DMS 273 treated with DMSO at 0.1 percent for 48 hours (cell line): ENCODE measurements at regions not wholly inside any gene's neighbourhood (a gene's known extent, or its start where the extent isn't known, plus 50 kb on each side); places are given as distances from the start of the nearest gene placed in this dataset.
"Not testable (repeated sequence)": the region's sequence is repeated elsewhere in the genome, so short reads cannot be mapped to it uniquely, and the experiment has no call there.

Experiments
- DNase-seq: peaks from one replicate; lab custom pipeline; 2025; lab: John Stamatoyannopoulos, UW

DNA sequence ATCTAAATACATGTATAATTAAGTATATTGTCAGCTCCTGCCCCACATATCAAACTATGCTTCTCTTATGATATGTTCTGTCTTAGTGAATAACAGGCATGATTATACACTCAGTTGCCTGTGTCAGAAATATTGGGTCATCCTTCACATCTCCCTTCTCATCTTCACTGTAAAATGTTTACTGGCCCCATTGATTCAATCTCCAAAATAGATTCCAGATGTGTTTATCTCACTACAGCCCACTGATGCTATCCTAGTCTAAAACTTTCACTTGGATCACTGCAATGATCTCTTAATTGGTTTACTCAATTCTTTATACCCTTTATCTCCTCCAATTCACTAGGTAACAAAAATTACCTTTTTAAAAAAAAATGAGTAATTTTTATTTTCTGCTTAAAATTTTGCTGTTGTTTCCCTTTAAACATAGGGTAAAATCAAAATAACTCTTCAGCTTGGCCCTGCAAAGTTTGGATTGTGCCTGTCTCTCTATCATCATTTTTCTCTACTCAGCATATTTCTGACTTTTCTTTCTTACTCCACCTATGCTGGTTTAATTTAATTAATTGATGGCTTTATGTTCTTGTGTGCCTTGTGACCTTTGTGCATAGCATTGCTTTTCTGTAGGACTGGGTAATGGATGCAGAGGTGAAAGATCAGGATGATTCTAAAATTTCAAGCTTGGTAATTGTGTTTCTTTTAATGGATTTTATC, 233.9 kb upstream of the FOXP2 start:
- no peak for DNase-seq

DNA sequence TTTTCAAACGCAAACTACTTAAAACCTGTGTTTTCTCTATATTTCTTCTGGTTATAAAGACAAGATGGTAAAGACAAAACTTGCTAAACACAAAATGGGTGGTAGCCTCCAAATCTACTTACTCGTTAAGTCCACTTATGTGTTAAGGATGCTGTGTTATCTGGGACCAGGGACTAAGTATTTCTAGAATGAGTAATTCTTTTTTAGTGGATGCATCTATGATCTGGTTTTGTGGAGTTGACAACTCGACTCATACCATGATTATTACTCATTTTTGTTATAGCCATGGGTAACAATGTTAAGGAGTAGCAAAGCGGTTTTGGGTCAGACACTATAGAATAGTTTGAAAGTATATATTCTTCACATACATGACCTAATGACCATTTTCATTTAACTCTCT, 239.5 kb upstream of the FOXP2 start:
- no peak for DNase-seq

DNA sequence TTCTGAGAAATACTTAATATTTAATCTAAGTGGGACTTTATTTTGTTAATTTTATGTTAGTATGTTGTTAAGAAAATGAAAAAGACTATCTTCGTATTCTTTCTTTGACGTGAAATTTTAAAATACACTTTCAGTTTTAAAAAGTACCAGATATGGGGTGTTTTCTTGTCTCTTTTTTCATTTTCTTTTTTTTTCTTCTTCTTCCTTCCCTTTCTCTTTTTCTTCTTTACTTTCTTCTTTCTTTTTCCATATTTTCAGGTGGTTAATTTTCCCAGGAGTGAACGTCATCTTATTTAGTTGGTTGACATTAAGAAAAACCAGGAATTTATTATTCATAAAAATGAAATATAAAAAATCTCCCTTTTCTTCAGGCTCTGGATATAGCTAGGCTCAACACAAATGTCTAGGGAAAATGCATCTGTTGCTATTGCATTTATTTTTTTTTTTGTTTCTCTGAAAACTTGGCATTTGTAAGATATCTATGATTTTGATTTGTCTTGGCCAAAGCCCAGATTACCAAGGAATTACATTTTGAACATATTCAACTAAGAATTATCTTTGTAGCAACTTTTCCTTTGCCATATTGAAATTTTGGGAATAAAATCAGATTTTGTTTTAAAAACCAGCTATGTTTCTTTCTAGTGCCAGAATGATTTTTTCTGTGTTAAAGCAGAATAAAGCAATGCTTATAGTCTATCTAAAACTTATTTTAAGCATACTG, 241.3 kb upstream of the FOXP2 start:
- no peak for DNase-seq

DNA sequence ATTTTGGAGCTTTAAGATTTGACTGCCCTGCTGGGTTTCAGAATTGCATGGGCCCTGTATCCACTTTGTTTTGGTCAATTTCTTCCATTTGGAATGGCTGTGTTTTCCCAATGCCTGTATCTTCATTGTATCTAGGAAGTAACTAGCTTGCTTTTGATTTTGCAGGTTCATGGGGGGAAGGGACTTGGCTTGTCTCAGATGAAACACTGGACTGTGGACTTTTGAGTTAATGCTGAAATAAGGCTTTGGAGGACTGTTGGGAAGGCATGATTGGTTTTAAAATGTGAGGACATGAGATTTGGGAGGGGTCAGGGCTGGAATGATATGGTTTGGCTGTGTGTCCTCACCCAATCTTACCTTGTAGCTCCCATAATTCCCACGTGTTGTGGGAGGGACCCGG, 245.2 kb upstream of the FOXP2 start:
- DNase-seq = not testable (repeated sequence)

DNA sequence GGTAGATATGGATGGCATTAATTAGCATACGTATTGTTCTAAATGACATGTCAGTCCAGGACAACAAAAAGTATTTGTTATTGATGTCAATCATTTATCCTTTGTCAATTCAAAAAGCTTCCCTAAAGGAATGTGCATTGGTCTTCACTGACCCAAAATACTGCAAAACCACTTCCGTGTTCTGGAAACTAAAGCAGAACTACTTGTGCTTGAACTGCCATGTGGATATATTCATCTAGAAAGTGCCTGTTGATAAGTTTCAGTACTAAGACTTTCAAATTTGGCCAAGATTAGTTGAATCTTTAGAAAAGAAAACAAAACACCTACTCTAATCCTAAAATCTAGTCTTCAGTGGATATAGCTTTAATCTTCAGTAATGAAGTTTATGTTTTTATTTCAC, 242.1 kb upstream of the PPP1R3A start:
- DNase-seq = no peak

DNA sequence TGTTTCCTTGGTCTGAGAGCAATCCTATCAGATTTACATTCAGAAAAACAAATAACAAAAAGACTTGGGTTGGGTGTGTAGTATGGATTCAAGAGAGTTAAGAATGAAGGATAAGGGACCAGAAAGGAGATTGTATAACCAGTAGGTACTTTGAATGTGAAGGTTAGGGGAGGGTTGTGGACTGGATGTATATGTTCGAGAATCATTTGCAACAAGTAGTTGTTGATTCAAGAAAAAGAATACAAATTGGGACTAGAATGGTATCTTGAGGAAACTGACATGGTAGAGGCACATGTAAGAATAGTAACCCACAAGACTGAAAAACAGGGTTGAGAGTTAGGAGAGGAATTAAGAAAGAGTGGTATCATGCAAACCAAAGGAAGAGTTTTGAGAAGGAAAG, 240.0 kb upstream of the PPP1R3A start:
- no peak for DNase-seq

DNA sequence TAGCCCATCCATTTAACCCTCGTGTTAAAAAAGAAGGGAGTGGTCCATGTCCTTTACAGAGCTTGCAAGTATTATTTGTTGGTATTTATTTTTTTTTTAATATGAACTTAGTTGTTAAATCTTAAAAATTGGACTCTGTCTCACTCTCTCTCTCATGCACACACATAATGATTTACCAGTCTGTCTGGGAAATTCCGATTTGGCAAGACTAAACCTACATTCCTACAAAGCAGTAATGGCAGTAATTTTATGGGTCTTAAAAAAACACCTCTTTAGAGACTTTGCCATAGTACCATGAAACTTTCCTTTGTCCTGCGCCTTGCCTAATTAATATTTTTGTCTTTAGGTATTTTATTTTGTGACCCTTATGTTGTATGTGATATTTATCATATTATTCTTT, 239.5 kb upstream of the PPP1R3A start:
- DNase-seq = no peak

DNA sequence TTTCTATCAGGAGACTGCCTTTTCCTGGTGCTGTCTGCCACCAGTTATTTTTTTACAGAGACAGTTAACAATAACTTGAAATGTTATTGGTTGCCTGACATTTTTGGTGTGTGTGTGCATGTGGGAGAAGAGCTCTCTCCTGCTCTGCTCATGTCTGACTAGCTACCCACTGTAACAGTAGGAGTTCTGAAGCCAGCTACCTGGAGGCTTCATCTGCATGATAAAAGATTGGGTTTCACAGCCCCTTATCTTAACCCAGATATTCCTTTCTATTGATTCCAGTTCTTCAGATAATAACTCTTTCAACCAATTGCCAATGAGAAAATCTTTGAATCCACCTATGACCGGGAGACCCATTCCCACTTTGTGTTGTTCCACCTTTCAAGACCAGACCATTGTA, 237.4 kb upstream of the PPP1R3A start:
- DNase-seq = no peak

DNA sequence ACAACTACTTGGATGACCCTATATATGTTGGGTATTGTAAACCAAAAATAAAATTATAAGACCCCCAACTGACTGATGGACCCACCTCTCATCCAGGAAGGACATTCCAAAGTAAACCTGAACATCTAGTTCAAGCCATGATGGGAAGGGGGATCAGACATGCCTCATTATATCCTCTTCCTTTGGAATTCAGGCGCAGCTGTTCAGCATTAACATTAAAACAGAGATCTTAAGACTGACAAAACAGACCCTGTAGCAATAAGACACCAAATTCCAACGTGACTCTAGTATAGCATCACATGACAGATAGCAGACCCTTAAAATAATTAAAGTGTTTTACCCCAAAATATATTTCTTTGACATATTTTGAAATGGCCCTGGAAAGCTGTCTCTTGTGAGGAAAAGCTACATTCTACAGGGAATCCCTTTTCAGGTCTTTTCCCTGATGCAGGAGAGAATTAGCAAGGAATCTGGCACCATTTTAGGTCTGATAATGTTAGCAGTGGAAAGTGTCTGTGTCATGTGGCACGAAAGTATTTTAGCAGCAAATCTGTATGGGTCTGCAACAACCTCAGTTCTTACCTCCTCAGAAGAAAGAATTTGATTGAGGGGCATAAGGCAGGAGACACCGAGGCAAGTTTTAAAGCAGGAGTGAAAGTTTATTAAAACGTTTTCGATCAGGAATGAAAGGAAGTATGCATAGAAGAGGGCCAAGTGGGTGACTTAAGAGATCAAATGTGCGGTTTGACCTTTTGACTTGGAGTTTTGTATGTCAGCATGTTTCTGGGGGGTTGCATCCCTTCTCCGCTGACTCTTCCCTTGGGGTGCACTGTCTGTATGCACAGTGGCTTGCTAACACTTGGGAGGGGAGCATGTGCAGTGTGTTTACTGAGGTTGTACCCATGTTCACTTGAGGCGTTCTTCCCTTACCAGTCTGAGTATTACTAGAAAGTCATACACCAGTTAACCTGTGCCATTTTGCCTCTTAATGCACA, 236.6 kb upstream of the PPP1R3A start:
- no peak for DNase-seq

DNA sequence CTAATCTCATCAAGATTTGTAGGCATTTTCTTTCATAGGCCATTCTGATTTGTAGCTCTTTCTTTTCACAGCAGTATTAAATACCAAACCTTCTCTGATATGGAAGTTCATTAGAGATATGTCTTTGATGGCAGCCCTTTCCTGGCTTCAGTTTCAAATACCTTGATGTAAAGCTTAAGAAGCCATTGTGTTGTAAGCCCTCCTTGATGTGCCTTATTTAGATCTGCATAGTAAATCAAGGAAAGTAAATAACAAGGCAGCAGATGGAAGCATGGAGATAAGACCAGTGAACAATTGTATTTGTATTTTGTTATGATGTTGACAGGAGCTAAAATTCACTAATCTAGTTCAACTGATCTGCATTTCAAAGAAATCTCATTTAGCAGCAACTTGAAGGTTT, 234.9 kb upstream of the PPP1R3A start:
- no peak for DNase-seq

DNA sequence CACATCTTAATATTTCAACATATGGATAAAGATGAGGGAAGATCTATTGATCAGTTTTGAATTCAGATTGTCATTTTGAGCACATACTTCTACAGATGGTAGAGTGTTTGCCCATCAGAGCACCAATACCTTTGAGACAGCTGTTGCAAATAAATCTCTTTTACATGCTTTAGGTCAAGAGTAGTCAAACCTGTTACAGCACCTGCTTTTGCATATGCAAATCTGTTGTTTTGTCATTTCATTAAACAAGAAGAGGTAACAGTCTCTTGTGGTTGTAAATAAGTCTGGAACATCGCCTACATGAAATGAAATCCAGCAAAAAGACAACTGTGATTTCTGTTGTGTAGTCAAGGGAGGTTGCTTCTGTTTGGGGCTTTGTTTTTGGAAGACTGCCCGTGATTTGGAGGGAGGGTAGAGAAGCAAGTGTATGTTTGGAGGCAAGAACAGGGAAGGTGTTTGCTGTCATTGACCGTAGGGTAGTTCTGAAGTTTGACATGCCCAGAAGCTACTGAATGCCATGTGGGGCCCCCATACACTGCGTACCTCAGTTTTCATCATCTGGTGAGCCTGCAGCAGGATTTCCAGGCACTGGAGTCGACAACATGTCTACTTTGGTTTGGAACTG, 233.6 kb upstream of the PPP1R3A start:
- no peak for DNase-seq

DNA sequence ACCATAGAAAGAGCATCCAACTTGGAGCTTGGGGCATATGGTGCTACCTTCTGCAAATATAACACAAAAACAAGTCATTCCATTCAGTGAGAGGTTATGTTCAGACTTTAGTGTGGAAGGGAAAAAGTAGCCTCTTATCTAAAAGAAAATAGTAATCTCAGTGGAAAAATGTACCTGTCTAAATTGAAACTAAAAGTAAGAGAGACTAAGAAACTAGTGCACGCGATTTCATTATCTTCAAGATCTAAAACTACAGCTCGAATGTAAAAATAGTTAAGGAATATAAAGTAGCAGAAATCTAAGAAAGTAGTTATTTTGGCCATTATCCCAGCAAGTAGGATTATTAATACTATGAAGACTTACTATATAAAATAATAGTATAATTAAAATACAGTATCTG, 233.0 kb upstream of the PPP1R3A start:
- DNase-seq = no peak

DNA sequence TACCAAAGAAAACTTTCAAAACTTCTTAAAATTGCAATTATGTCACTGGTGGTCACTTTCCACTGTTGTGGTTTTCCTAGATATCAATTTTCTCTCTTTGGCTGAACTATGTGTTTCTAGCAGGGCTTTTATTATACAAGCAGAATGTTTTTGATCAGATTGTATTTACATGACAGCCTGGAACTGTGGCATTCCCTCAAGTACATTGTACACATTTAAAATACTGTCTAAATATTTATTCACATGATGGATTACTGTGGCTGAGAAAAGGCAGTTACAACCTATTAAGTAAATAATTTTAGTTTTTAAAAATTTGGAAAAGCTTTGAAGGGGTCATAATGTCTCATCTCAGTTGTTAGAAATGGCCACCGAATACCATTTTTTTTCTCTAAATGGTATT, 231.9 kb upstream of the PPP1R3A start:
- no peak for DNase-seq

DNA sequence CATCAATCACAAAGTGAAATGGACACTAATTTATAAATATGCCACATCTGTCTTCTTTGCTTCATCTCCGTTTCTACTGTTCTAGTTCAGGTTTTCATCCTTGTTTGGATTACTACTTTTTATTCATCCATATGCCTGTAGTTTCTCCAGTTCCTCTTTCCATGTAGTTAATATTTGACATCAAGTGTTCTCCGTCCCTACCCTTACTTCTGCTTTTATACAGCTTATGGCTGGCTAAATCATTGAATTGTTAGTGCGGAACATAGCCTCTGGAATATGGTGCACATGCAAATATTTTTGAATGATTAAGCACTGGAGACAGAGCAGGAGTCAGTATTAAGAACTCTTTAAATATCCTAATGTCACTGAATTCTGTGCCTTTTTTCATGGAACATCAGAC, 230.0 kb upstream of the PPP1R3A start:
- DNase-seq = no peak

DNA sequence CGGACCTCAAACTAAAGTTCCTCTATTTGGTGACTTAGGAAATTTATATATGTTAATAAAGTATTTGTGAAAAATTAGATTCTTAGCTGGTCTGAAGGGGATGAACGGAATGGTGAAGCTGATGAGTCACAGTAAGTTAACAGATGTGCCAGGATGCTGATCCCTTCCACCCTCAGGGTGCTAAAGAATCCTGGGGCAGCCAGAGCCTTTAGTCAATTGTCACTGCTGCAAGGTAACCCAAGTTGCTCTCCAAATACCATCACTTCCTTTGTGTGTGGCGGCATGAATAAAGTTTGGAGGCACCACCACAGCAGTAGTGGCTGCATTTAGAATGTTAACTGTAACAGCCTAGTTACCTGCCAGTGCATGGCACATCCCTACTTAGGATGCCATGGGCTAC, 222.6 kb upstream of the PPP1R3A start:
- DNase-seq = no peak

DNA sequence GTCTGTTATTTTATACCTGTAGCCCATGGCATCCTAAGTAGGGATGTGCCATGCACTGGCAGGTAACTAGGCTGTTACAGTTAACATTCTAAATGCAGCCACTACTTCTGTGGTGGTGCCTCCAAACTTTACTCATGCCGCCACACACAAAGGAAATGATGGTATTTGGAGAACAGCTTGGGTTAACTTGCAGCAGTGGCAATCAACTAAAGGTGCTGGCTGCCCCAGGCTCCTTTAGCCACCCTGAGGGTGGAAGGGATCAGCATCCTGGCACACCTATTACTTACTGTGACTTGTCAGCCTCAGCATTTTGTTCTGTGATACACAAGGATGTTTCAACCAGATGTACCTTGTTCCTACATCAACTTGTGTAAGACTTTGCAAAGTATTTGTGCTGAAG, 221.8 kb upstream of the PPP1R3A start:
- DNase-seq = no peak

DNA sequence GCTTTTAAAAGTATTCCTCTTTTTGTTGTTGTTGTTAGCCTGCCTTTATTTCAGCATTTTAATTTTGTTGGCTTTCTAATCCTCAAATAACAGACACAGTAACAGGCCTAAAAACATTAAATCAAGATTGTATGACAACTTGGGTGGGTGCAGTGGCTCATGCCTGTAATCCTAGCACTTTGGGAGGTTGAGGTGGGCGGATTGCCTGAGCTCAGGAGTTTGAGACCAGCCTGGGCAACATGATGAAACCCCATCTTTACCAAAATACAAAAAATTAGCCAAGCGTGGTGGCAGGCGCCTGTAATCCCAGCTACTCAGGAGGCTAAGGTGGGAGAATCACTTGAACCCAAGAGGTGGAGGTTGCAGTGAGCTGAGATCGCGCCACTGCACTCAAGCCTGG, 220.9 kb upstream of the PPP1R3A start:
- not testable (repeated sequence) for DNase-seq

DNA sequence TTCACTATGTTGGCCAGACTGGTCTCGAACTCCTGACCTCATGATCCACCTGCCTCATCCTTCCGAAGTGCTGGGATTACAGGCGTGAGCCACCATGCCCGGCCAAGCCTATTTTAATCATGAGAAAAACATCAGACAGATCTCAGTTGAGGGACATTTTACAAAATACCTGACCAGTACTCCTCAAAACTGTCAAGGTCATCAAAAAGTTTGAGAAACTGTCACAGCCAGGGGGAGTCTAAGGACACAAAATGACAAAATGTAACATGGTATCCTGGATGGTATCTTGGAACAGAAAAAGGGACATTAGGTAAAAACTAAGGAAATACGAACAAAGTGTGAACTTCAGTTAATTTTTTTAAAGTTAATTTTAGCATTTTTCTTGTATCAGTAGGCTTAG, 219.8 kb upstream of the PPP1R3A start:
- no peak for DNase-seq

DNA sequence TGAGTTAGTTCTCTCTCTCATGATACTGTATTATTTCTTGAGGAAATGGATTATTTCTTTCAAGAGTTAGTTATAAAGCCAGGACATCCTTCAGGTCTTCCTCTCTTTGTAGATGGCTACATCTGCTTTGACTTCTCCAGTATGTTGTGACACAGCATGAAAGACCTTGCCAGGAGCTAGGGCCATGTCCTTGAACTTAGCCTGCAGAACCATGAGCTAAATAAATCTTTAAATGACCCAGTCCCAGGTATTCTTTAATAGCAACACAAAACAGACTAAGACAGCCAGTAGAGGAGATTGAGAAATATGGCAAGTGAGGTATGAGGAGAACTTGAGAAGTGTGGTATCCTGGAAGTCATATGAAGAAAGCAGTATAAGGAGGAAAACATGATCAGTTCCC, 214.9 kb upstream of the PPP1R3A start:
- DNase-seq = no peak

DNA sequence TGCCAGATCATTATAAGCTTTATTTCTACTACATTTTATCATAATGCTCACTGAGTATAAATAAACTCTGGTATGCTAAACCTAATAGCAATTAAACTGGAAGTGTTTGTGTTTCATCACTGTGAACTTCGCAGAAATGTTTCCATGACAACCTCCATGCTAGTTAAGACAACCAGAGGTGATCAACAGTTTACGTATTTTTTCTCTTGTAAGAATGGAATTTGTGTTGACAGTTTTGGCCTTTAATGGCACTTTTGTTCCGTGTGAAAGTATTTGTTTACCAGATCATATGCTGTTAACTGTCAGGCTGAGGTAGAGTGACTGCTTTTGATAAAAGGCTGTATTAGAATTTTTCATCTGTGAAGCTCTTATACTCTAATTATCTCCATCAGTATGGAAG, 212.1 kb upstream of the PPP1R3A start:
- no peak for DNase-seq

DNA sequence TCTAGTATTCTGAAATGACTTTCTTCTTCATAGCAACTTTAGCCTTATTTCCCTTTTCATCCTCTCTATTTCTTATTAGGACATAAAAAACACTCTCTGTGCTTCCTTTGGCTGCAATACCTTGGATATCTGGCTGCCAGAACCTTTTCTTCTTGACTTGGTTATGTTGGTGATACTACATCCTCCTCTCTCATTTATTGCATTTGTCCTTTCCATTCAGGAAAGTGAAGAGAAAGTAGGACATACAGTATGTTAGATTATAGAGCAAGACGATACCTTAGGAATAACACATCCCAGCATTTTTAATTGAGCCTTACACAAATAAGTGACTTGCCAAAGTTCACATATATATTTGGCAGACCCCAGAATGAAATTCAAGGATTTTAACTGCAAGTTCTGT, 210.1 kb upstream of the PPP1R3A start:
- no peak for DNase-seq

DNA sequence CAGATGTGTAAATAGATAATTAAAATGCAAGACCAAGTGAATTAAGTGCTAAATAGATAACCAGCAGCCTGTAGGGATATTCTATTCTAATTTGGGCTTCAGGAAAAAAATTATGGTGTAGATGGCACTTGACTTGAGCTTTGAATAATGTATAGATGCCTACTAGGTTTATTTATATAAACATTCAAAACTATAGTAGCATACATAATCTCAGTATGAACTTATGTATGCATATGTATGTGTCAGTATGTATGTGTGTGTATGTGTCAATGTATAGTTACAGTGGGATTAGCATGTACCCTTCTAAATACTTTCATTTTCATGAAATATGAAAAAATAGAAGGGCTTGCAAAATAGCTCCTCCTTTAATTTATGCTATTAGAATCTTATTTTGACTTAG, 207.3 kb upstream of the PPP1R3A start:
- no peak for DNase-seq
